ENCODE measurements at regions not wholly inside any gene's neighbourhood (a gene's known extent, or its start where the extent isn't known, plus 50 kb on each side); places are given as distances from the start of the nearest gene placed in this dataset.

DNA sequence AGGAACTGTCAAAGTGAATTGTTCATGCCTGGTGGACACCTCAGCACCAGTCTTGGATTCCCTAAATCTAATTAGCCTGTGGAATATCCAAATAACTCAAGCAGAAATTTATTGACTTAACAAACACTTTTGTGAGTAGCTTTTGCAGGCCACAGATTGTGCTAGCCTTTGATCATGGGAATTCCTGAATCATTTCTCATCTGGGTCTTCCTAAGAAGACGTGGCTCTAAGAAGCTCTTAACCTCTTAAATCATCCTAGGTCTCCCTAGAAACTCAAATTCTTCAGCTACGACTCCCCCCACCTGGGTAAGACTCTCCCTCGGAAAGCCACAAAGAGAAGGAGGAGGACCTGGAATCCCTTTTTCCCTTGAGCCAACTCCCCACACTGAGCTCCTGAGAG is 53.8 kb upstream of the PSEN2 start:
- no peak for DNase-seq

GRCh38 chr1:226814751-226815537 is 55.5 kb upstream of the PSEN2 start:
- peak; percentile 61 for DNase-seq

DNA sequence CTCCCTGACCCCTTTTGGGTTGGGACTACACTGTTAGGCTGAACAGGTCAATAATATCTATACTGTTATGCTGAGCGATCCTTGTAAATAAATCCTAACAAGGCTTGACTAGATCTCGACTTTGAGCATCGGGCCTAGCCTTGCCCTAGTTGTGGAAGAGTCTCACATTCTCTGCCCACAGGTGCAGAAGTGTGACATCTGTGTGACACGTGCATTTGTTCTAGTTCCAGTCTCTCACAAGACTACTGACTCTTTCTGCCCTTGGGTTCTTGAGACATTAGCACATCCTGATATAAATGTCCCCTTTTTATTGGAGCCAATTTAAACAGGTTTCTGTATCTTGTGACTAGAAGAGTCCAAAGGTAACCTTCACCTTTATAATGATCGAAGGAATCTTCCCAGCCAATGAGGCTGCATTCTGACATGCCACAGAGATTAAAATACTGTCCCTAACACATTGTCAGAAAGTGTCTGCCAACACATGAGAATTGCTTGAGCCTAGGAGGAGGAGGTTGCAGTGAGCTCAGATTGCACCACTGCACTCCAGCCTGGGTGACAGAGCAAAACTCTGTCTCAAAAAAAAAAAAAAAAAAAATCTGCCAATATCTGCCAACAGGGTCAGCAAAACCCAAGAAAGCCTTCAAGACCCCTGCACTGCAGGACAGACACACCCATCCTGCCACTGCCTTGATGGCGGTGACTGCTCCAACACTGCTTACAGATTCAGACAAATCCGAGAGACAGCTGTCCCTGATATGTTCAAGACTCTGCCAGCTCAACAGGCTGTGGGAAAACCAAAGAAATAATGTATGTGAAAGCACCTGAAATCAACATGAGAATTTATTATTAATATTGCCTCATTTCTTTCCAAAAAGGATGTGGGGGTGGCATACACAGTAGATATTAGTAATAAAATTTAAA is 56.5 kb upstream of the PSEN2 start:
- no peak for DNase-seq

GRCh38 chr1:226810681-226811080 is 59.7 kb upstream of the PSEN2 start:
- DNase-seq, result no peak

- no peak for DNase-seq
These were observed 60.4 kb upstream of the PSEN2 start for GRCh38 chr1:226809785-226810571.

- DNase-seq, result no peak
These were observed 61.9 kb upstream of the PSEN2 start for GRCh38 chr1:226808501-226808900.

GRCh38 chr1:226806988-226807387 is 63.4 kb upstream of the PSEN2 start:
- DNase-seq, result no peak

DNA sequence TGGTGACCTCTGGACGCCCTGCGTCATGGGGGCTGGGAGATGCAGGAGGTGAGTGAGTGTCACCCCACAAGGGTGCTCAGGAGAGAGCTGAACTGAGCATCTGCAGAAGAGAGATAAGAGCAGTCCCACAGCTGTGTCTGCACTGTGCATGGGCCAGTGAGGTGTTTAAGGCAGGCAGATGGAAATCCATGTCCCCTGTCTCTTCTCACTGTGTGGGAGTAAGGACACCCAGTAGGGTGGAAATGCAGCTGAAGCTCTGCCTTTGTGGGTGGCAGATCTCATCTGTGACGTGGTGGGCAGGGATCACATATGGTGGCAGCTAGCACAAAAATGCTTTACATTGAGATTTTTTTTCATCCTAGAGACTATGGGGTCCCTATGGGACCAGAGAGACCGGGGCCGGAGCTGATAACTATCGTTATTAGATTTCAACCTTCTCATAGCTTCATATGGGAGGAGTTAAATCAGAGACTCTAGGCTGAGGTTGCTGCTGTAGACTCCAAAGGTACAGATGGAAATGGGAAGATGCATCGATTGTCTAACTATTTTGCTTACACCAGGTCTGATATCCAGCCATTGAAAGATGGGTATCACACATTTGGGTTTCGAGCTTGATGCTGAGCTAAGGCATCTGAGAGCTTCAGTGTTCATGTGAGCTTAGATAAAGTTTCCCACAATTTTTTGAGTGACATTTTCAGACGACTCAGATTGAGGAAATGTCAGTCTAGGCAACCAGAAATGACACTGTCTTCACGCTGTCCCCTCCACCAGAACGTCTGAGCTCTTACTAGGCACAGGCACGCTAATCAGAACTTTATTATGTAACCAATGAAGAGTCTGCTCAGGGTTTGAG is 65.3 kb upstream of the PSEN2 start:
- no peak for DNase-seq

GRCh38 chr1:226800763-226801380 is 61.8 kb upstream of the ITPKB start:
- no peak for DNase-seq

DNA sequence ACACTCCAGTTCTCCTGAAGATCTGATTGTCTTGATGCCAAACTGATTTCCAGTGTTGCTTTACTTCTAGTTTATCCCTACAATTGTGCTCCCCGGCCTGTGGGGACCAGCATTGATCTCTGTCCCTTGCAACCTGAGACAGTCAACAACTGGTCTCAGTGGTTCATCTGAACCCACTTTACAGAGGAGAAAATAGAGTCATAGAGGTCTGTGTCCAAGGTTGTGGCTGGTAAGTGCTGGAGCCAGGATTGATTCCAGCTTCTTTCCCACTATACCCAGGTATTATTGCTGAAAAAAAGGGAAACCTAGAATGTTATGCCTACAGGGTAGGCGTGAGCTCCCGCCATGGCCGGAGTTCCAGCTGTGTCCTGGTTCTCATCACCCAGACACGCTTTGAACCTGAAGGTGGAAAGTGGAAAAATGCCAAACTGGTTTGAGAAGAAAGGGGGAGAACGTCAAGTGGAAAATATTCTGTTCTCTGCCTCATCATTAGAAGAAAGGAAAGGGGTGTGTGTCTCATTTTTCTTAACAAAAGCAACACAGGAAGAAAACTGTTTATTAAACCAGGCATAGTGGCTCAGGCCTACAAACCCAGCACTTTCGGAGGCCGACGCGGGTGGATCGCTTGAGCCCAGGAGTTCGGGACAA is 60.7 kb upstream of the ITPKB start:
- no peak for DNase-seq

DNA sequence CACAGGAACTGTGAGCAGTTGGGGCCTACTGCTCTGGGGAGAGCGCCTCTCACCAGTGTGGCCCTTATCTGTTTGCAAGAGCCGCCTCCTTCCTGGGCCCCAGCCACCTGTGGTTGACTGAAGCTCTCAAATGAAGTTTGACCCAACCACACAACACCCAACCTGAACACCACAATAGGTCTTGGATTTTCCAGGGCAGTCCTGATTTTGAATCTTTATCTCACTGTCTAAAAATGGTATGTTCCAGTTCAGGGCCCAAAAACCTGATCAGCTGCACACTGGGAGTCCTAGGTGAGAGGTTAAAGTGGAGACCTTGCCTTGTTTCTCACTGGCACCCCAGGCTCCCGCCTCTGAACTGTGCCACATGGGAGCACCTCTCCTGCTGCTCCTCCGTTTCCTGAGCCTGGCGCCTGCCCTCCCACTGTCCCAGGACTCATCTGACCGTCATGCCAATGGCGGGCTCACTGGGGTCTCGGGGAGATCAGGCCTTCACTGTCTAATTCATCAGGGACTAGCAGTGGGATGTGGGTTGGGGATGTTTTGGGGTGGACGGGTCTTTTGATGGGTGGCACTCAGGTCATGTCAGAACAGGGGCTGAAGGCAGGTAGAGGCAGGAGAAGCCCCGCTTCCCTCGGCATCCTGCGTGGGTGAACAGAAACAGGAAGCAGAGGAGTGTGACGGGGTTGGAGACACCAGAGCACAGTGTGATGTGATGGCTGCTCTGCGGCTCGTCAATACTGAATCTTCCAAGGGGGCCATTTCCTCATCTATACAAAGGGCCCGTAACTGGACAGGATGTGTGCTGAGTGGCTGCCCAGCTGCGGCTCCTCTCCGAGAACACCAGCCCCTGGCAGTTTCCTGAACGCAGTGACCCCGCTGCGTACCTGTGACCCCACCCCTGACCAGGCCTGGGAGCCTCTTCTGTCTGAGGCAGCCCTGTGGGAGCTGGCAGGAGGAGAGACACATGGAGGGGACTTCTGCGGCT is 59.6 kb upstream of the ITPKB start:
- no peak for DNase-seq

DNA sequence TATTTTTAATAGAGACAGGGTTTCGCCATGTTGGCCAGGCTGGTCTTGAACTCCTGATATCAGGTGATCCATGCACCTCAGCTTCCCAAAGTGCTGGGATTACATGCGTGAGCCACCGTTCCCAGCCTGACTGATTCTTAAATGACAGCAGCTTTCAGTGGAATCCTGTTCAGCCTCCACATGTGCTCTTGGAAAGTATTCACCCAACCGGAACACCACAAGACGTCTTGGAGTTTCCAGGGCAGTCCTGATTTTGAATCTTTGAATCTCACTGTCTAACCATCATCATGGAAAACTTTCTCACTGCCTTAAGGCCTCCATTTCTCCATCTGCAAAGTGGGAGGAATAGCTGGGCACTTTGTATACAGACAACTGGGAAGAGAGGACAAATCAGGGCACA is 58.1 kb upstream of the ITPKB start:
- DNase-seq, result no peak

DNA sequence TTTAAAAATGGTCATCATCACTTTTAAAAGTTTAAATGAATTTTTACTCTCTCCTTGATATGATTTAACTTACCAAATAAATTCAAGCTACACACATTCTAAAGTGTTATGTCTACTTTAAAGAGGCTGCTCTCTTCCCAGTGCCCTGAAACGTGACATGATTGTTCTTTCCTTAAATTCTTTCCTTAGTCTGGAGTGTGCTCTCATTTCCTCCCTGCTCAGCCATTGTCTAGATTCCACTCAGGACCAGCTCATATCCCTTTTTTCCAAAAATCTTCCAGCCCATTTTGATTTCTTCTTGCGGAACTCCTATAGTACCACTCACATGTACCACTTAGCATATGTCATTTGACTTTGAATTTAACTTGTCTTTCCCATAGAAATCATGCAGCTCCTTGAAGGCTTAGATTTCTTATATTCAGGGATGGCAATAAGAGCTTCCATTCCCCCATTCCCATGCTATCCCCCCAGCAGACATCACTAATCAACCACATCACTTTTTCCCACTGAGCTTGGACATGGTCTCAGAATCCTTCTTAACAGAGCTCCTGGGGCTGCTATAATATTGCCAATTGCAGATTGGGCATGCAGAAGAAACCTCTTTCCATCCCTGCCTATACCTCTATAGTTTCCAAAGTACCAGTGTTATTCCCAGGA is 54.7 kb upstream of the ITPKB start:
- DNase-seq, result no peak

- DNase-seq, result no peak
These were observed 53.3 kb upstream of the ITPKB start for GRCh38 chr1:226792368-226792767.

DNA sequence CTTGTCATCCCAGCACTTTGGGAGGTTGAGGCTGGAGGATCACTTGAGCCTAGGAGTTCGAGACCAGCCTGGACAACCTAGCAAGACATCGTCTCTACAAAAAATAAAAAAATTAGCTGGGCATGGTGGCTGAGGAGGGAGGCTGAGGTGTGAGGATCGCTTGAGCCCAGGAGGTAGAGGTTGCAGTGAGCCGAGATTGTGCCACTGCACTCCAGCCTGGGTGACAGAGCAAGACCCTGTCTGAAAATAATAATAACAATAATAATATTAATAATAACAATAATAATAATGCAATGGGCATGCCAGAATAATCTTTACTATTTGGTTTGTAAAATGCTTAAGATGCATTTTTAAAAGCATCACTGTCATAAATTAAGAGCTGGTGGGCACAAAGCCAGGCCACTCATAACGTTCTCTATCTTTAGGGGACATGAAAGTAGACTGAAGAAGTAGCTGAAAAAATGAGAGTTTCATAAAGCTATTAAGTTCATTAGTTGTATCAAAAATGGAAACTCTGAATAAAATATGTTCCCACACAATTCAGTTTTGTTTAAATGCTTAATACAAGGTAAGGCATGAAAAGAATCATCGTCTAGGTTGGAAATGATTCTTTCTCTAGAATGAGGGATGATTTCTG is 51.6 kb upstream of the ITPKB start:
- DNase-seq, result no peak

GRCh38 chr1:226788965-226789364 is 49.9 kb upstream of the ITPKB start:
- DNase-seq, result no peak

Measured in NCI-H1436 (cell line).